HG02610 (cell line): ENCODE measurements at regions not wholly inside any gene's neighbourhood (a gene's known extent, or its start where the extent isn't known, plus 50 kb on each side); places are given as distances from the start of the nearest gene placed in this dataset.
"Not testable (repeated sequence)": the region's sequence is repeated elsewhere in the genome, so short reads cannot be mapped to it uniquely, and the experiment has no call there.

Source experiments
- ATAC-seq: cut with Tn5 transposase; IDR thresholded peaks from one replicate; pipeline ENCODE4 v1.9.1; 2021; ENCODE audit warnings: mild to moderate bottlenecking, moderate library complexity; ENCODE audit not compliant: unreplicated experiment

- ATAC-seq = no peak
Observed at GRCh38 chr3:178099862-178100261, 436.4 kb upstream of the KCNMB2 start.

- ATAC-seq = no peak
Observed at GRCh38 chr3:178100908-178101307, 435.3 kb upstream of the KCNMB2 start.

- no peak for ATAC-seq
Observed at GRCh38 chr3:178103140-178103539, 433.1 kb upstream of the KCNMB2 start.

GRCh38 chr3:178107804-178108203 is 428.4 kb upstream of the KCNMB2 start:
- ATAC-seq = no peak

GRCh38 chr3:178109691-178110090 is 426.5 kb upstream of the KCNMB2 start:
- ATAC-seq = no peak

GRCh38 chr3:178112134-178112533 is 424.1 kb upstream of the KCNMB2 start:
- ATAC-seq = no peak

- not testable (repeated sequence) for ATAC-seq
Observed at GRCh38 chr3:178112552-178112951, 423.7 kb upstream of the KCNMB2 start.

- no peak for ATAC-seq
Observed at GRCh38 chr3:178117641-178118040, 418.6 kb upstream of the KCNMB2 start.

GRCh38 chr3:178119608-178120295 is 416.5 kb upstream of the KCNMB2 start:
- ATAC-seq = not testable (repeated sequence)

- no peak for ATAC-seq
Observed at GRCh38 chr3:178120367-178120766, 415.9 kb upstream of the KCNMB2 start.

GRCh38 chr3:178126686-178127085 is 409.6 kb upstream of the KCNMB2 start:
- ATAC-seq = no peak

GRCh38 chr3:178127221-178127620 is 409.0 kb upstream of the KCNMB2 start:
- ATAC-seq = no peak

- ATAC-seq = no peak
Observed at GRCh38 chr3:178129109-178129508, 407.1 kb upstream of the KCNMB2 start.

- ATAC-seq = no peak
Observed at GRCh38 chr3:178131801-178132200, 404.4 kb upstream of the KCNMB2 start.

- no peak for ATAC-seq
Observed at GRCh38 chr3:178137206-178137605, 399.0 kb upstream of the KCNMB2 start.

GRCh38 chr3:178137831-178138230 is 398.4 kb upstream of the KCNMB2 start:
- ATAC-seq = no peak

GRCh38 chr3:178139116-178139515 is 397.1 kb upstream of the KCNMB2 start:
- no peak for ATAC-seq

- no peak for ATAC-seq
Observed at GRCh38 chr3:178140531-178141304, 395.5 kb upstream of the KCNMB2 start.

GRCh38 chr3:178141305-178141684 is 394.9 kb upstream of the KCNMB2 start:
- ATAC-seq = not testable (repeated sequence)

GRCh38 chr3:178146406-178146831 is 389.8 kb upstream of the KCNMB2 start:
- no peak for ATAC-seq

GRCh38 chr3:178147001-178147400 is 389.2 kb upstream of the KCNMB2 start:
- ATAC-seq = no peak

- no peak for ATAC-seq
Observed at GRCh38 chr3:178152031-178152806, 384.0 kb upstream of the KCNMB2 start.
